Fibroblast of lung (primary cell): ENCODE measurements at regions not wholly inside any gene's neighbourhood (a gene's known extent, or its start where the extent isn't known, plus 50 kb on each side); places are given as distances from the start of the nearest gene placed in this dataset.

Experiments
- DNase-seq, 2 donors: peaks; one replicate each; pipeline versions ENCODE4 v3.0.0 to v3.0.0-alpha.2; 2010; ENCODE audit warnings: low read depth in 2 of 2
- H2AFZ ChIP-seq: 2 replicates; pipeline ENCODE4 v1.5.1; 2012; ENCODE audit warnings: low read length, control low read depth, inconsistent platforms
- H3K27ac ChIP-seq: 2 replicates; pipeline ENCODE4 v1.5.1; 2011; ENCODE audit warnings: low read length, control low read depth; ENCODE audit not compliant: insufficient read depth
- H3K27me3 ChIP-seq: 2 replicates; pipeline ENCODE4 v1.5.1; 2011; ENCODE audit warnings: mild to moderate bottlenecking, low read length; ENCODE audit not compliant: control insufficient read depth, insufficient read depth
- H3K36me3 ChIP-seq: 2 replicates; pipeline ENCODE4 v1.5.1; 2011; ENCODE audit warnings: low read length; ENCODE audit not compliant: control insufficient read depth, insufficient read depth
- H3K4me1 ChIP-seq: 2 replicates; pipeline ENCODE4 v1.5.1; 2011; ENCODE audit warnings: low read length; ENCODE audit not compliant: control insufficient read depth, insufficient read depth; ENCODE audit errors: extremely low read depth
- H3K4me2 ChIP-seq: 2 replicates; pipeline ENCODE4 v1.5.1; 2011; ENCODE audit warnings: low read length, control low read depth; ENCODE audit not compliant: insufficient read depth; ENCODE audit errors: extremely low read depth
- H3K4me3 ChIP-seq, 4 experiments: fragments of 200-600 bp in 1 of 4; sonication (generic) in 1 of 4; replicated peaks in 1 of 4; 2 replicates each; pipeline ENCODE4 v1.5.1; 2011 to 2016; ENCODE audit warnings: low read length in 4 of 4, low read depth in 3 of 4, mild to moderate bottlenecking in 3 of 4, control low read depth in 2 of 4, inconsistent platforms in 1 of 4, mixed read lengths in 1 of 4; ENCODE audit not compliant: insufficient read depth in 1 of 4; ENCODE audit errors: control extremely low read depth in 1 of 4
- H3K79me2 ChIP-seq: 2 replicates; pipeline ENCODE4 v1.5.1; 2012; ENCODE audit warnings: mild to moderate bottlenecking, low read length, inconsistent platforms; ENCODE audit not compliant: control insufficient read depth, insufficient read depth
- H3K9ac ChIP-seq: 2 replicates; pipeline ENCODE4 v1.5.1; 2011; ENCODE audit warnings: mild to moderate bottlenecking, low read length, control low read depth; ENCODE audit not compliant: insufficient read depth
- H3K9me3 ChIP-seq: 2 replicates; pipeline ENCODE4 v1.5.1; 2012; ENCODE audit warnings: low read depth, low read length; ENCODE audit not compliant: control insufficient read depth, insufficient read depth
- H4K20me1 ChIP-seq: 2 replicates; pipeline ENCODE4 v1.5.1; 2011; ENCODE audit warnings: low read length; ENCODE audit not compliant: control insufficient read depth, insufficient read depth; ENCODE audit errors: extremely low read depth
- CTCF ChIP-seq, 2 donors: IDR thresholded peaks in 1 of 2; conservative IDR thresholded peaks in 1 of 2; 1 replicate in 1 of 2; 2 replicates in 1 of 2; pipeline ENCODE4 v1.5.1; 2011 to 2012; ENCODE audit warnings: low read length in 2 of 2, control low read depth in 1 of 2, inconsistent platforms in 1 of 2, low read depth in 1 of 2, mild to moderate bottlenecking in 1 of 2
- EZH2 ChIP-seq: IDR thresholded peaks from 2 replicates; pipeline ENCODE4 v1.5.1; 2012; ENCODE audit warnings: low read length, control low read depth, mild to moderate bottlenecking; ENCODE audit errors: missing control alignments

- H3K9ac ChIP-seq, result no peak overlapping the region
- TF ChIP-seq CTCF (conservative IDR thresholded peaks at IDR 0.05 in 1 of 2, IDR thresholded peaks at IDR 0.05 in 1 of 2; ENCODE audit: low read depth in 1 of 2, low read length in 2 of 2) (no peak), EZH2 (no peak)
Observed at GRCh38 chrX:4671344-4671743, 957.9 kb upstream of the PRKX start.

DNA sequence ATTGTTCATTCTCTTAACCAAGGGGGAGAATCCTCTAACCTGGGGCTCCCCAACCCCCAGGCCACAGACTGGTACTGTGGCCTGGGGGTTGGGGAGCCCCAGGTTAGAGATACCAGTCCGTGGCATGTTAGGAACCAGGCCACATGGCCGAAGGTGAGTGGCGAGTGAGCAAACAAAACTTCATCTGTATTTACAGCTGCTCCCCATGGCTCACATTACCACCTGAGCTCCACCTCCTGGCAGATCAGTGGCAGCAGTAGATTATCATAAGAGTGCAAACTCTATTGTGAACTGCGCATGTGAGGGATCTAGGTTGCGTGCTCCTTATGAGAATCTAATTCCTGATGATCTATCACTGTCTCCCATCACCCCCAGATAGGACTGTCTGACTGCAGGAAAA lies 957.2 kb upstream of the PRKX start:
- Histone ChIP-seq H2AFZ (no peak overlapping the region), H3K9ac (no peak overlapping the region), H3K79me2 (no peaks in the 10 kb centered on the region), H3K27me3 (no peaks in the 10 kb centered on the region), H3K36me3 (no peaks in the 10 kb centered on the region), H3K4me2 (no peak overlapping the region), H3K4me3 (no peak overlapping the region), H3K27ac (no peak overlapping the region), H3K9me3 (no peaks in the 10 kb centered on the region), H4K20me1 (no peaks in the 10 kb centered on the region), H3K4me1 (no peaks in the 10 kb centered on the region)
- DNase-seq, result no peak
- TF ChIP-seq EZH2, result no peak
- no peak for TF ChIP-seq CTCF (conservative IDR thresholded peaks at IDR 0.05 in 1 of 2, IDR thresholded peaks at IDR 0.05 in 1 of 2; ENCODE audit: low read depth in 1 of 2, low read length in 2 of 2)

More at GRCh38 chrX:4671344-4671743, 957.9 kb upstream of the PRKX start:
- Histone ChIP-seq H2AFZ (no peak overlapping the region), H3K4me2 (no peak overlapping the region), H3K9me3 (no peaks in the 10 kb centered on the region), H3K27ac (no peak overlapping the region), H3K27me3 (no peaks in the 10 kb centered on the region), H3K36me3 (no peaks in the 10 kb centered on the region), H3K4me1 (no peaks in the 10 kb centered on the region), H3K4me3 (no peak overlapping the region), H4K20me1 (no peaks in the 10 kb centered on the region), H3K79me2 (no peaks in the 10 kb centered on the region)
- DNase-seq, result no peak

DNA sequence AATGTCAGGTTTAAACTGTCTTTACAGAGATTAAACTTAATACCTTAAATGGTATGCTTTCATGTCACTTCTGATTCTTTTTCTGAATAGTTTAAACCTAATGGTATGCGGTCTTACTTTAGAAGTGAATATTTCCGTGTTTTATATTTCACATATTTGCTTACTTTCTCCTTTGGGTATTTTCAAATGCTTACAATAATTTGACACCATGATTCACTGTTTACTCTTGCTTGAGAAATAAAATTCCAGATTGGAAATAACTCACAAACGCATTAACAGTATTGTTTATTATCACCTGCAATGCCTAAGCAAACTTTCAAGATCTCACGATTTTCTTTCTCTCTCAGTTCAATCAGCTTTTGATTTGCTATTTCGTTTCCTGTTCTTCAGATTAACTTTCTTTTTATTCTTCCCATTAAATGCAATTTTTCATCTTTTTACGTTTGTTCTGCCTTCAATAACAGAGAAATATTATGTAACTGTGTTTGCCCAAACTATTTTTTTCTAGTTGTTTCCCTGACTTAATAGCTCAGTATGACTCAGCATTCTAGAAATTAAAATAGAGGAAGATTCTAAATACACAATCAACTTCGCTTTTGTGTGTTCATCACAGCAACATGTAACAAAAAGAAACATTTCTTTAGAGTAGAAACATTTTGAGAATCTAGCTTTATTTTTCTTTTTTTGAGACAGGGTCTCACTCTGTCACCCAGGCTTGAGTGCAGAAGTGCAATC lies 955.5 kb upstream of the PRKX start:
- TF ChIP-seq EZH2, result no peak
- TF ChIP-seq CTCF (conservative IDR thresholded peaks at IDR 0.05 in 1 of 2, IDR thresholded peaks at IDR 0.05 in 1 of 2; ENCODE audit: low read depth in 1 of 2, low read length in 2 of 2), result no peak
- Histone ChIP-seq H3K4me3 (no peak overlapping the region), H3K27ac (no peak overlapping the region), H3K4me1 (no peaks in the 10 kb centered on the region), H3K4me2 (no peak overlapping the region), H2AFZ (no peak overlapping the region), H3K79me2 (no peaks in the 10 kb centered on the region), H3K9me3 (no peaks in the 10 kb centered on the region), H3K9ac (no peak overlapping the region), H3K36me3 (no peaks in the 10 kb centered on the region), H3K27me3 (no peaks in the 10 kb centered on the region), H4K20me1 (no peaks in the 10 kb centered on the region)
- DNase-seq, result no peak
